Endodermal cell (in vitro differentiated cells): ENCODE measurements at regions not wholly inside any gene's neighbourhood (a gene's known extent, or its start where the extent isn't known, plus 50 kb on each side); places are given as distances from the start of the nearest gene placed in this dataset.

Experiments used
- DNase-seq: peaks from one replicate; pipeline ENCODE4 v3.0.0-alpha.2; 2017
- H3K27ac ChIP-seq: 2 replicates; pipeline ENCODE4 v1.5.1; 2013; ENCODE audit warnings: mild to moderate bottlenecking, low read depth, low read length, moderate library complexity
- H3K27me3 ChIP-seq: 2 replicates; pipeline ENCODE4 v1.6.1; 2013; ENCODE audit warnings: mild to moderate bottlenecking, low read length, moderate library complexity; ENCODE audit not compliant: insufficient read depth, control insufficient read depth, poor library complexity, severe bottlenecking
- H3K36me3 ChIP-seq: 2 replicates; pipeline ENCODE4 v1.7.0; 2013; ENCODE audit warnings: mild to moderate bottlenecking, low read length, moderate library complexity; ENCODE audit not compliant: control insufficient read depth, insufficient read depth
- H3K4me1 ChIP-seq: one replicate; pipeline ENCODE4 v1.7.0; 2013; ENCODE audit warnings: low read length; ENCODE audit not compliant: control insufficient read depth, insufficient read depth
- H3K4me3 ChIP-seq: 2 replicates; pipeline ENCODE4 v1.5.1; 2013; ENCODE audit warnings: mild to moderate bottlenecking, low read length, moderate library complexity
- H3K9ac ChIP-seq: 2 replicates; pipeline ENCODE4 v1.6.1; 2013; ENCODE audit warnings: mild to moderate bottlenecking, low read length, moderate library complexity; ENCODE audit not compliant: poor library complexity, severe bottlenecking; ENCODE audit errors: extremely low read depth
- H3K9me3 ChIP-seq: 2 replicates; pipeline ENCODE4 v1.6.1; 2013; ENCODE audit warnings: mild to moderate bottlenecking, low read length, moderate library complexity; ENCODE audit not compliant: control insufficient read depth
- H3K27ac Mint-ChIP-seq: 2 replicates; pipeline ENCODE4 v1.8.0; 2020; ENCODE audit warnings: mixed read lengths
- H3K27me3 Mint-ChIP-seq: 2 replicates; pipeline ENCODE4 v1.8.0; 2021; ENCODE audit warnings: mild to moderate bottlenecking, mixed read lengths; ENCODE audit not compliant: insufficient read depth
- H3K36me3 Mint-ChIP-seq: 2 replicates; pipeline ENCODE4 v1.8.0; 2020; ENCODE audit warnings: low read depth, mixed read lengths
- H3K4me1 Mint-ChIP-seq: 2 replicates; pipeline ENCODE4 v1.8.0; 2020; ENCODE audit warnings: mixed read lengths
- H3K4me3 Mint-ChIP-seq: 2 replicates; pipeline ENCODE4 v1.8.0; 2020; ENCODE audit warnings: mild to moderate bottlenecking, moderate library complexity, mixed read lengths
- H3K9me3 Mint-ChIP-seq: 2 replicates; pipeline ENCODE4 v1.8.0; 2020; ENCODE audit warnings: mild to moderate bottlenecking, mixed read lengths
- CTCF ChIP-seq: fragments of 200-600 bp; sonication (generic); conservative IDR thresholded peaks from 2 replicates; pipeline ENCODE4 v1.5.0; 2021; ENCODE audit warnings: antibody characterized with exemption, mild to moderate bottlenecking
- WGBS, 2 experiments: methylation state at CpG; one replicate each; pipeline versions ENCODE4 v1.1.5 to v1.1.7; 2013; ENCODE audit warnings: missing lambda C conversion rate in 2 of 2, mixed read lengths in 1 of 2; ENCODE audit not compliant: insufficient coverage in 1 of 2, insufficient read length in 1 of 2; 5-methylcytosine and 5-hydroxymethylcytosine counted together

GRCh38 chr2:139556789-139557188 lies 776.6 kb upstream of the NXPH2 start:
- 87% methylated on average over 2 of the region's 5 CpGs; no CpG with 5 or more reads in 1 of the 2 experiments for WGBS, 2 experiments
- H3K4me1 ChIP-seq = no peaks in the 10 kb centered on the region
- H3K9me3 ChIP-seq = no peaks in the 10 kb centered on the region
- Mint-ChIP-seq H3K4me3 (no peak overlapping the region), H3K27ac (no peak overlapping the region), H3K9me3 (no peaks in the 10 kb centered on the region), H3K4me1 (no peaks in the 10 kb centered on the region), H3K36me3 (no peaks in the 10 kb centered on the region), H3K27me3 (no peaks in the 10 kb centered on the region)
- no peak overlapping the region for H3K4me3 ChIP-seq
- no peak overlapping the region for H3K9ac ChIP-seq
- no peaks in the 10 kb centered on the region for H3K27me3 ChIP-seq
- H3K27ac ChIP-seq = no peak overlapping the region
- no peak for DNase-seq
- H3K36me3 ChIP-seq = no peaks in the 10 kb centered on the region
- no peak for TF ChIP-seq CTCF

GRCh38 chr2:139550873-139551272 lies 770.7 kb upstream of the NXPH2 start:
- no peak overlapping the region for H3K4me3 ChIP-seq
- no peak overlapping the region for H3K9ac ChIP-seq
- Mint-ChIP-seq H3K36me3 (peaks cover 3% of the 10 kb centered on the region), H3K9me3 (peaks cover 13% of the 10 kb centered on the region), H3K27ac (no peak overlapping the region), H3K27me3 (no peaks in the 10 kb centered on the region), H3K4me1 (peaks cover 5% of the 10 kb centered on the region), H3K4me3 (no peak overlapping the region)
- no peaks in the 10 kb centered on the region for H3K36me3 ChIP-seq
- H3K27me3 ChIP-seq = no peaks in the 10 kb centered on the region
- H3K27ac ChIP-seq = no peak overlapping the region
- DNase-seq = no peak
- TF ChIP-seq CTCF = no peak
- no peaks in the 10 kb centered on the region for H3K4me1 ChIP-seq
- H3K9me3 ChIP-seq = no peaks in the 10 kb centered on the region

- H3K27ac Mint-ChIP-seq = no peak overlapping the region
- no peak overlapping the region for H3K4me3 Mint-ChIP-seq
- Histone ChIP-seq H3K36me3 (no peaks in the 10 kb centered on the region), H3K9ac (no peak overlapping the region), H3K4me3 (no peak overlapping the region), H3K27me3 (no peaks in the 10 kb centered on the region), H3K27ac (no peak overlapping the region), H3K9me3 (no peaks in the 10 kb centered on the region), H3K4me1 (no peaks in the 10 kb centered on the region)
- H3K27me3 Mint-ChIP-seq = no peaks in the 10 kb centered on the region
- H3K4me1 Mint-ChIP-seq = peaks cover 5% of the 10 kb centered on the region
- no peak for TF ChIP-seq CTCF
- DNase-seq = no peak
- peaks cover 3% of the 10 kb centered on the region for H3K36me3 Mint-ChIP-seq
- no CpG with 5 or more reads among the region's 1 CpG for WGBS, 2 experiments
- H3K9me3 Mint-ChIP-seq = peaks cover 13% of the 10 kb centered on the region
Measured at GRCh38 chr2:139550341-139550740, 770.2 kb upstream of the NXPH2 start.
